Astrocyte of the hippocampus (primary cell): ENCODE measurements at regions not wholly inside any gene's neighbourhood (a gene's known extent, or its start where the extent isn't known, plus 50 kb on each side); places are given as distances from the start of the nearest gene placed in this dataset.

ENCODE experiments used
- DNase-seq: peaks from one replicate; pipeline ENCODE4 v3.0.0; 2011; ENCODE audit warnings: low read depth, low spot score

DNA sequence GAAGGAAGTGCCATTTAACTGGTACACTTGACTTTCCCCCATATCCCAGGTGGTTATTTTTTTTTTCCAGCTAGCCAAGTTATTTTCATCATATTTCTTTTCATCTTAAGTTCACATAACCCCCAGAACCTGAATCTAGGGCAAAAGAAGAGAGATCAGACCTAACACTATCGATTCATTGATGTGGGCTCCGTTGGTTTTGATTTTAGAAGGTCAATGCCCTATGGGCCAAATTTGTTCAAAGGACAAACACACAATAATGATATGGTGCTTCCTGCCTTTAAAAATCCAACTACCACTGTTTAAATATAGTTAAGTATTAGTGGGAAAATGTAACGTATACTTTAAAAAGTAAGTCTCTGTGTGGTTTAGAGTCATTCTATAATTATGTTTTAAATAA, 665.7 kb downstream of the ZNF674 start:
- no peak for DNase-seq

DNA sequence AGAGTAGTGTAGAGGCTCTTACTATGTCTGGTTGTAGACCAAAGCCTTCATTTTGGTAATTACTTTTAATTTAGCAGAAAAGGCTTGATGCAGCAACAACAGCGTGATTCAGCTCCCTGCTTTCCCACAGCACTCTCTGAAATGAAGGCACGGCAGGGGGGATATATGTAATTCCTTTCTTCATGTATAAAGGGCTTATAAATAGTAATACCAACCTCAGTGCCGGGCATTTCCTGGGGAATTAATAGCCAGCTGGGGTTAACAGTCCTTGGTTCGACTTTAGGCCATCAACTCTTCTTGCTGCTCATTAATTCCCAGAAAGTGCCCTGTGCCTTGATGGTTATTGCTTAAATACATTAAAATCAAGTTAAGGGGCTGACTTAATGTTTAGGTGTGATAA, 669.0 kb downstream of the ZNF674 start:
- DNase-seq: peak; percentile 18

DNA sequence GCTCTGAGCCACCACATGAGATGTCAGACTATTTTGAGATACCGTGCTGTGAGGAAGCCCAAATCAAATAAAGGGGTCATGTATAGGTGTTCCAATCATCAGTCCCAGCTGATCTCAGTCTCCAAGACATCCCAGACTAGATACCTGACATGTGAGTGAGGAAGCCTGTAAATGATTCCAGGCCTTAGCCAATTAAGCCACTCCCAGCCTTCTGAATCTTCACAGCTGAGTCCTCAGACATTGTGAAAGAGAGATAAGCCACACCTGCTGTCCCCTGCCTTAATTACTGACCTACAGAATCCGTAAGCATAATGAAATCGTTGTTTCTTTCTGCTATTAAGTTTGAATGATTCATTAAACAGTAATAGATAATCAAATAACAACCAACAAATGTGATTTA, 671.4 kb downstream of the ZNF674 start:
- no peak for DNase-seq

DNA sequence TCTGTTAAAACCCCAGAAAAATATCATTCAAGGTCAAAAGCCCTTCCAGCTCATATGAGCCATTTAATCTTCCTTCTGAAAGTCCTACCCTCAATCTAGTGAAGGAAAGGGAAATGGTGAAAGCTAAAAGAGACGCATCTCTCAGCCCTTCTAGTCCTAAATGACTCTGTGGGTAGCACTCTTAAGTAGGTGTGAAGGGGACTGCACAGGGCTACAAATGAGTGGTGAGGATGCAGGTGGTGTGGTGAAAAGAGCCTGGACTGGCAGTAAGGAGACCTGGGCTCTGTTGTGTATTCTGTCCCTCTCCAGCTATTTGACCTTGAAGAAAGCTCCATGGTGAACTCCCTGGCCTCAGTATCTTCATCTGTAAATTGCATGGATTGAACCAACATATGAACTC, 671.8 kb upstream of the DIPK2B start:
- DNase-seq: no peak

DNA sequence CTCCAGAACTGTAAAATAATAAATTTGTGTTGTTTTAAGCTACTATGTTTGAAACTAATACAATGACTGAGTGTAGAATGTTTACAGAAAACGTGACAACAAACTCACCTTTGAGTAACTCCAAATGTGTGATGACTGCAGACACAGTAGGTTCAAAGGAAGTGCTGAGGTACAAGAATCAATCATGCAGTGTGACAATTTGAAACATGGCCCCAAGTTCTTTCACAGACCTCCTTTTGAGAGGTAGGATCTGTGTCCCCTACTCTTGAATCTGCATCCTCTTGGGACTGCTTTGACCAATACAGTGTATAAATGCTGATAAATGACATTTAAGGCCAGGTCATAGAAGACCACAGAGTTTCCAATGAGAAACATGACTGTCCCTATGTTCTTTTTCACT, 667.7 kb upstream of the DIPK2B start:
- DNase-seq: no peak

DNA sequence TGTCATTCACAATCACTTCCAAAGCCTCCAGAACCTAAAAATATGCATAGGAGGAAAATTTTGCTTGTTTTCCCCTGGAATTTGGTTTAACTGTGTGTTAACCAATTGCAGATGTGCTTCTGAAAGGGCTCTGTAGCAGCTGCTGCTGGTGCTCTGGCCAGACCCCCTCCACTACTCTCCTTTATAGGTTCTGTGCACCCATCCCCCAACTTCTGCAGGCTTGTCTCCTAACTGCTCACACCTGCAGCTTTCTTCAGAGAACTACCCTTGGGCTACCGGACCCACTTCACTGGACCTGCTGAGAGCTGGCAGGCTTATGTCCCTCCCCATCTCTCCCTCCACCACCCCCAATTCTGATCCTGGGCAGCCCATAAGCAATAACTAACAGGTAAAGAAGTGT, 662.1 kb upstream of the DIPK2B start:
- no peak for DNase-seq

DNA sequence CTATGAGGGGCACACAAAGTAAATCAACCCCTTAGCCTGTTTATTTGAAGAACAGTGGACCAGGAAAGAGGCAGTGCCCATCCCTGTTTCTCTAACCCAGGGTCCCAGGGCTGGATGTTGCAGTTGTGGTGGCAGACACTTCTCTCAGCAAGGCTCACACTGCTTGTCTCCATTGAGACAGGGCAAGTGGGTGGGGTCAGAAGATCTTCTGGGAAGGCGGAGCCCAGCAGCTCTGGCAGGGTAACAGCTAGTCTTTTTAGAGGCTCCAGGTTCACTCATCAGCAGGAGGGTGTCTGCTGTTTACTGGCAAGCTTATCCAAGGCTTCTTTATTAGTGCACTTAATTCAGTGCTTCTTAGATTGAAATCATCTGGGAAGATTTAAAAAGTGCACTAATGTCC, 659.8 kb upstream of the DIPK2B start:
- DNase-seq: no peak

DNA sequence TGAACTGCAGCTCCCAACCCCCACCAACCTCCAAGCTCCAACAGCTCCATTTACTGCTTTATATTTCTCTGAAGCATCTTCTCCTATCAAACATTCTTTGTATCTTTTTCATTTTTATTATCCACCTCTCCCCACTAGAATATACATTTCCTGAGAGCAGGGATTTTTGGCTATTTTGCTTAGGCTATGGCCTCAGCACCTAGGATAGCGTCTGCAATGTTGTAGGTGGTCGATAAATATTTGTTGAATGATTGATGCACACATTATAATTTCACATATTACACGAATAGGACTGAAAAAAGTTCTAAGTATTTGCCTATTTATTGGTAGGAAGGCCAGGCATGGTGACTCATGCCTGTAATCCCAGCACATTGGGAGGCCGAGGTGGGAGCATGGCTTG, 658.7 kb upstream of the DIPK2B start:
- DNase-seq: no peak

DNA sequence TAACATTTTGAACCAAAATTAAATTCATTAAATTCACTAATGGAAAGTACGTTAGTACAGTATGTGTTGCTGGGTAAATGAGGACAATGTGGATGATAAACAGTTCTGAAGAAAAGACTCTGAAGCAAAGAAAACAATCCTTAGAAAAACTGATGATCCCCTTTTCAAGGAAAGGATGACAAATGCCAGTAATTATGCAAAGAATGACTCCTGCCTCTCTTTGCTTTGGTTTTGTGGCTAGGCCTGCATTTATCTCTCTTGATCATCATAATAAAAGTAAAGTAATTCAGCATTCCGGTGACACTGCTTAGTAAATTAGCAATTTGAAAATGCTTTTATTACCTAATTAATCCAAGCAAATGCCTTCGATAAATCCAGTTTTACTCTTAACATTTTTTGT, 652.2 kb upstream of the DIPK2B start:
- peak; percentile 45 for DNase-seq

DNA sequence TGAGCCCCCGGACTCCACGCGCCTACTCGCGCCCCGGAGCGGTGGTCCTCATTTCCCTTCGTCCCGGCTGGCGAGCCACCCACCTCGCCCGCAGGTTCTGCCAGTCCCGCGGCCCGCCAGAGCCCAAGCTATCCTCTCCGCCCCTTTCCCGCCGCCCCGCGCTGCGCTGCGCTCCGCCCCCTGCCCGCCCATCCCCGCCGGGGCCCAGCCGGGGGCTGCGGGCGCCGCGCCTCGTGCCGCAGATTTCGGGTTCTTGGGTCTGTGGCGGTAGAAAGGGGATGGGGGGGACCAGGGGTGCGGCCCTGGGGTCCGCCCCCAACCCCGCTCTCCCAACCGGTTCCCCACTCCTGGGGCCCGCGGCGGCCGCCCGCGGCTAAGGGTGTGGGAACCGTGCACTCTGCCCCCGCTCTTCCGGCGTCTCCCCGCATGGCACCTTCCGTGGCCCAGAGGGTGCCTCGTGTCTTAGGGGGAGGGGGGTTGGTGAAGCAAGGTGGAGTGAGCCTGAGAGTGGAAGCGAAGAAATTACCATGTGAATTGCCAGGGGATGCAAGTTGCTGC, 650.8 kb upstream of the DIPK2B start:
- peak; percentile 76 for DNase-seq

DNA sequence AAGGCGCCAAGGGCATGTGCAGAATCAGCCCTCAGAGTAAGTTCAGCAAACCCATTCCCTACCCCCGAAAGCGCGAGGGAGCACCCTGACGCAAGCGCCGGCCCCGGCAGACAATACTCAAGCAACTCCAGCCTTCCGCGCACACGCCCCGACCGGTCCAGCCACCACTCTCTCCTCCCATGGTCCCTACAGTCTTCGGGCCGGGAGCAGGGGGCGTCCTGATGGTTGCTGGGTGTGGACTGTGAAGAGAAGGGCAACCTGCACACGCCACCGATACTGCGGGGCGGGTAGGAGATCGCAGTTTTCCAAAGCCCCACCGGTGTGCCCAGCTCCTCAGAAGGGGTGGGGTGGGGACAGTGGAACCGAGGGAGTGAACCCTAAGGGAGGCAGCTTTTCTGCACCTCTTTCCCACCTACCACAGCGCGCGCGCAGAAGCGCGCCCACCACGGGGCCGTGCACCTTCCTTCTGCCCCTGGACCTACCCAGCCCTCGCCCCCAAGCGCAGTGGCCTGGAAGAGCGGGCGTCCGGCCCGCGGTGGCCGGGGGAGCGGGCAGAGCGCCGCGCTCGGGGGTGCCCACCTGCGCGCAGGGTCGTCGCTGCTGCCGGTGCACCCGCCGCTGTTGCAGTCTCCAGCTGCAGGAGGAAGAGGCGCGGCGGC, 650.2 kb upstream of the DIPK2B start:
- DNase-seq: peak; percentile 53

DNA sequence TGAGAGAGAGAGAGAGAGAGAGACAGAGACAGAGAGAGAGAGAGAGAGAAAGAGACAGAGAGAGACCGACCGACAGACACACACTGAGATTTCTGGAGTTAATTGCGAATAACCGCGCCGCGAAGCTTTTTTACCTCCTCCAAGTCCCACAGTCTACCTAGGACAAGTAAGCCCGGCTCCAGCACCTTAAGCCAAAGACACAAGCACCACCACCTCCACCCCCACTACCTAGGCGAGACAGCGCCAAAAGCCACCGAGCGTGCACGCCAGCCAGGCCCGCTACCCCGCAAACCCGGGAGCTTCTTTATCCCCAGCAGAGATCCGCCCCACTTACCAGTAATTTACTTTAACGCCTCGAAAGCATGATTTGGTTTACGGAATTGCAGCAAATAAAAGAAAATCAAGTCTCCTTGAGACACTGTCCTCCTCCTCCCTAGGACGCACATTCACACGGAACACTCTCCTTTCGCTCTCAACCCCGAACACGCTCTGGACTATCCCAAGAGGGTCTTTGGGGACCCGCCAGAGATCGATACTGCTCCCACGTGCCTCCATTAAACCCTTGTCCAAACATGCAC, 649.6 kb upstream of the DIPK2B start:
- DNase-seq: peak; percentile 58

DNA sequence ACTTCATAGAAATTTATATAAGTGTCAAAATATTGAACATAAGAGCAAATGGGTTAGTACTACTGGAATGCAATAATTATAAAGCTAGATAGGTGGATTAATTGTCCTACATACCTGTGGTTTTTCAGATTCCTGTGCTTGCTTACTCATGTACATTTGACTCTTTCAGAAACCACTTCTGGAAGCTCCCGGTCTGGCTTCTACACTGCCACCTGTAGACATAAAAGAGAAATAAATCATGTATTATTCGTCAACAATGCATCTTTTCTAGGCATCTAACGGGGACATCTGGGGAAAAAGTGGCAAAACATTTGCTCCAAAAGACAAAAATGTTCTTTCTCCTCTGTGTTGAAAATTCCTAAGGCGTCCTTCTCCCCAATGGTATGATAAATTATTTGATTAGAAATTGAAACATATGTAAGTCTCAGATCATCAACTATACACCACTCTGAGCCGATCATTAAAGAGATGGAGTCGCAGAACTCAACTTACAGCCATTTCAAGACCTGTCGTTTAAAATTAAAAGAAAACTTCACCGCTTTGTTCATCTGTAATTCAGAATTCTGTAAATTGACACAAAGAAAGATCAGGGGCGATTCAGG, 648.7 kb upstream of the DIPK2B start:
- peak; percentile 84 for DNase-seq

DNA sequence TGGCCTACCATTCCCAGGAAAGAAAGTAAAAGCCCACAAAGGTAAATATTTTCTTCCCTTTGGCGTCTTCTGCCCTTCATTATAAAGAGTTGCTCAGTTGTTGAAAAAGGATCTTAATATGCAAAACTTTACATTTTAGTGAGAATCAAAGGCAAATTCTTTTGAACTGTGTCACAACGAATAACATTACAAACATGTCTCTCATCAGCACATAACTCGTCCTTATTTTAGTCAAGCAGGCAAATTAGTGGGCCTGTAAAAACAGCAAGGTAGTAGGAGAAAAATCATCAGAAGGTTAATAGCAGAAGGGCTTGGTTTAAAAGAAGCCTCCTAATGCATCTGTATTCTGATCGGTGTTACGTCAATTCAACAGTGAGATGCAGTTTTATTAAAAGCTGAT, 647.3 kb upstream of the DIPK2B start:
- peak; percentile 42 for DNase-seq

DNA sequence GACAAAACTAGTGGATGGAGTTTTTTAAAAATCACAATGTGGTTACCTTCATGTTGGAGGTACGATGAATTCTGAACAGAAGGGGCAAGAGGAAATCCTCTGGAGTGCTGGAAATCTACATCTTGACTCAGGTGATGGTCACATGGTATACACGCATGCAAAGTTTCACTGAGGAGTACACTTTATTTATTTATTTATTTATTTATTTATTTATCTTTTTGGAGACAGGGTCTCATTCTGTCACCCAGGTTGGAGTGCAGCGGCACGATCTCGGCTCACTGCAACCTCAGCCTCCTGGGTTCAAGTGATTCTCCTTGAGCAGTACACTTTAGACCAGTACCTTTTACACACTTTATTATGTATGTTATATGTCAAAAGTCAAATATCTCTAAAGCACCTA, 645.7 kb upstream of the DIPK2B start:
- DNase-seq: no peak

DNA sequence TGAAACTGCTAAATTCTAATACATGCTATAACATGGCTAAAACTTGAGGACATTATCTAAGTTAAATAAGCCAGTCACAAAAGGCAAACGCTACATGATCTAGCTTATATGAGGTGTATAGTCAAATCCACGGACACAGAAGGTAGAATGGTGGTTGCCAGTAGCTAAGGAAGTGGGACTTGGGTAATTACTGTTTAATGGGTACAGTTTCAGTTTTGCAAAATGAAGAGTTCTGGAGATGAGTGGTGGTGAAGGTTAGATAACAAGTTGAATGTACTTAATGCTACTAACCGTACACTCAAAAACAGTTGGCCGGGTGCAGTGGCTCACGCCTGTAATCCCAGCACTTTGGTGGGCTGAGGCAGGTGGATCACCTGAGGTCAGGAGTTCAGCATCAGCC, 644.5 kb upstream of the DIPK2B start:
- DNase-seq: no peak

DNA sequence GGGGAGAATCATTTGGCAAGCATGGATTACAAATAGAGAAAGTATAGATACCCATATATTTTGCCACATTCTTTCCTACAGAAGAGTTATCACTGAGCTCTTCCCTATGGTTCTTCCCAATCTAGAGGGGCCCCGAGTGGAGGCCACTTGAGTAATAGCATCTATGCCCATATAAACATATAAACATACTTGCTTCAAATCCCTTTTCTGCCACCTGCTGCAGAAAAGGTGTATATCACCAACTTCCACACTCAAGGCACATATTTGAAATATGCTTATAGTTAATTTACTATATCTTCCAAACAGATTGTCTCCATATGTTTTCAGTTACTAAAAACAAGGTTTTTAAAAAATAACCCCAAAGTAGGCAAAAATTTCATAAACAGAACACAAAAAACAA, 642.8 kb upstream of the DIPK2B start:
- no peak for DNase-seq

DNA sequence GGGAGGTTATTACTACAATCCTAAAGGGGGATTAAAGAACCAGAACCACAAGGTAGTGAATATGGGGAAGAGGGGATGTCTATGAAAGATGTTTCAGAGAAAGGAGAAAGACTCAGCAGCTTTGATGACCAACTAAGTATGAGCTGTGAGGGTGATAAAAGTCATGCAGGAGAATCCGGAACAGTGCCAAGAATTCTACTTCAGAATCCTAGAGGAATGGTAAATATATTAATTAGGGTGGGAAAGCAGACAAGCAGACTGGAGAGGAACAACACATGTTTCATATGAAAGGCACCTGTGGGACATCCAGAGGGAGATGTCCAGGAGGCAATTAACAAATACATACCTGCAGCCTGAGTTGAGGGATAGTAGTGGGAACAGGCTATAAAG, 642.2 kb upstream of the DIPK2B start:
- no peak for DNase-seq

DNA sequence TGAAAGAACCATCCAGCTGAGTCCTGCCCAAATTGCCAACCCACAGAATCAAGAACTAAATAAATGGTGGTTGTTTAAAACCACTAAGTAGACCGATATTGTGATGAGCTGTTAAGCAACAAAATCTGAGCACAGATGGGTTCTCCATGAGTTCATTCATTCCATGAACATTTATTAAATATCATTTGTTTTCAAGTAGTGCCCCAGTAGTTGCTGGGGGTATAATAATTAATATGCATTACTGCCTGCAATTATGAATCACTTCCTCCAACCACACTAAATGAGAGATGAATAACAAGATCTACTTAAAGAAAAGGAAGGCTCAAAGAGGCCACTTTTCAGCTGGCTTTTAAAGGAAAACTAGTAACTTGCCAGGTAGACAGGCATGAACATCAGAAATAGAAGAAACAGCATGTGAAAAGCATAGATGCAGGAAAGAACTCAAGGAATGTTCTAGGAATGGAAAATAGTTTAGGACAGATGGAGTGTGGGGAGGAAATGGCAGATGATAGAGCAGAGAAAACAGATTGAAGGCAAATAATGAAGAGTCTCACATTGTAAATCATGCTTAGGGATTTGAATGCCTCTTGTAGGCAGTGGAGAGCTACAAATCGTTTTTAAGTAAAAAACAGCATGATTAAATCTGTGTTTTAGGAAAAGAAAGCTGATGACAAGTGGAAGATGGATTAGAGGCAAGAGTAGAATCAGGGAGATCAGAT, 641.7 kb upstream of the DIPK2B start:
- DNase-seq: no peak

DNA sequence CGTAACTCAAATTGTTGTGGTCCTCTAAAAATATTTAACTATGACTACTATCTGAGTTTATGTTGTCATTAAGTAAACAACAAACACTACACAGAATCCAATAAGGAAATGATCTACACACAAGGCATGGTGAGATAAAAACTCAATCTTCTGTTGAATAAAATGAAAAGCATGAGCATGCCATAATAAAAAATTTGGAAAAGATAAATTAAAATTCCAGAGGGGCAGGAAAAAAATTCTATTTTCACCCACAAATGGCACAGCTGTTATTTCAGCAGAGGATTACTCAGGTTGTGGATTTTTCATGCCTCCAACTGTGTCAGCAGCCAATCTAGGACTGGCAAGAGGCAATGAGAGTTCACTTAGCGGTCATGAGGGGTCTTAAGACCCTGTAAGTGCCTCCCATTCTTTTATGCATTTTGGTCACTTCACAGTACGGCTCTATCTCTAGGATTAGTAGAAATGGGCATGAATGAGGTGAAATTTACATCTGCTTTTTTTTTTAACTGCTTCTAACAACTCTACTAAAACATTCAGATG, 639.8 kb upstream of the DIPK2B start:
- DNase-seq: no peak

DNA sequence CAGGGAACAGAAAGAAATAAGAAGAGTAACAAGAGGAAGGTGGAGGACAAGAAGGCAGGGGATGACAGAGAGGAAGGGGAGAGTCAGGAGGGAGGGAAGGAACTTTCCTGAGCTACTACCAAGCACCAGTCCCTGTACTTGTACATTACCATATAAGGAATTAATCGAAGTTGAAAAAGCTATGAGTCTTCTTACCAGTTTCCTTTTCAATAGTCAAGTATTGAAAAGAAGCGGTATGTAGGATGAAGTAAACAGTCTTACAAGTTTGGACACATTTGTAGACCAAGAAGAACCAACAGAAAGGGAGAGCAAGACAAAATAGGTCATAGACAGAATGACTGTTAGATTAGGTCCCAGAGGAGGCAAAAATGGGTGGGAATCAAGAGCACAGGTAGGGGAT, 629.7 kb upstream of the DIPK2B start:
- DNase-seq: no peak

DNA sequence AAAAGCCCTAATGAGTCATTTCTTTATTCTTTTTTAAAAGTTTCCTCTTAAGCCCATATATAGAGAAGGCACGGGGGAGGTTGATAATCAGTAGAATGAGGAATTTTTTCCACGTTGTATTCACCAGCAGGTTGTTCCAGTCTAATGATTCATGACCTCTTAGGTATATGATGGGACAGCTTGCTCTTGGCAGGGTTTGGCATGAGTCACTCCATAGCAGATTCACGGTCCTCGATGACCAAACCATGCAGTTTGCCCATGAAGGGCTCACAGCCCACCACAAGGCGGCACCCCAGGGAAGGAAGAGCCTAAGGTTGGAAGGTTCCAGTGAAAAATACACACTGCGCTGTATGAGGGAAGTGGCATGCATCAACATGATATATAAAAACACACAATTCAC, 623.8 kb upstream of the DIPK2B start:
- DNase-seq: peak; percentile 93
